ENCODE measurements at regions not wholly inside any gene's neighbourhood (a gene's known extent, or its start where the extent isn't known, plus 50 kb on each side); places are given as distances from the start of the nearest gene placed in this dataset.

GRCh38 chr6:44058617-44059358 is 68.5 kb downstream of the MRPL14 start (continued):
- TF ChIP-seq NONO (IDR thresholded peaks at IDR 0.05; ENCODE audit: low read depth in 2 of 2, low read length in 1 of 2) (no peak; a peak in 2 of 4 replicates), JUN (IDR thresholded peaks at IDR 0.05; ENCODE audit: borderline replicate concordance, low read depth, low read length) (peak; percentile 99), JUN (CRISPR knock-in tag; IDR thresholded peaks at IDR 0.05; ENCODE audit: borderline replicate concordance) (peak; percentile 99), CHD7 (IDR thresholded peaks at IDR 0.05; ENCODE audit: low read depth, low read length) (no peak), GABPB1 (CRISPR knock-in tag; IDR thresholded peaks at IDR 0.05) (peak; percentile 90), ZC3H8 (IDR thresholded peaks at IDR 0.05) (0 out of 2 replicates have a peak, but pooled peaks have one; percentile 39), REST (IDR thresholded peaks at IDR 0.05; ENCODE audit: borderline replicate concordance) (peak; percentile 36; the same call in 1 of the 2 replicates), REST (CRISPR knock-in tag; IDR thresholded peaks at IDR 0.05; ENCODE audit: low read depth) (peak; percentile 85)

All from K562 (cell line).